Panc1 (cell line): ENCODE measurements at regions not wholly inside any gene's neighbourhood (a gene's known extent, or its start where the extent isn't known, plus 50 kb on each side); places are given as distances from the start of the nearest gene placed in this dataset.

ENCODE experiments used
- ATAC-seq: fragments of 200-7000 bp; cut with Tn5 transposase; 2 replicates; pipeline ENCODE4 v1.9.1; 2020; ENCODE audit warnings: mild to moderate bottlenecking, moderate library complexity
- BruUV-seq: library from RNA; stranded (reverse); fragments of 400-500 nt; replicated peaks from 2 replicates; lab custom pipeline; 2021; lab: Mats Ljungman, UMichigan
- CTCF ChIA-PET: fragments of 300-600 bp; sonication (Branson Sonifier 250); formaldehyde crosslinking; loops from one replicate; lab custom pipeline; 2022; ENCODE audit warnings: antibody characterized with exemption; lab: Charles Lee
- POLR2A ChIA-PET: fragments of 300-600 bp; sonication (Branson Sonifier 250); formaldehyde crosslinking; loops from one replicate; lab custom pipeline; 2022; ENCODE audit warnings: antibody characterized with exemption; lab: Charles Lee
- DNase-seq: peaks from one replicate; pipeline ENCODE4 v3.0.0-alpha.2; 2010; ENCODE audit warnings: low read depth, low spot score
- H3K27ac ChIP-seq: 2 replicates; pipeline ENCODE4 v1.5.1; 2011; ENCODE audit warnings: mild to moderate bottlenecking, low read length, inconsistent platforms
- H3K27me3 ChIP-seq: fragments of 200-500 bp; sonication (Bioruptor generic); 2 replicates; pipeline ENCODE4 v1.6.0; 2014; ENCODE audit warnings: low read length, inconsistent platforms; ENCODE audit not compliant: control insufficient read depth, insufficient read depth
- H3K36me3 ChIP-seq: fragments of 200-500 bp; sonication (Bioruptor generic); 2 replicates; pipeline ENCODE4 v1.5.1; 2014; ENCODE audit warnings: inconsistent platforms, mild to moderate bottlenecking, low read length, moderate library complexity; ENCODE audit not compliant: control insufficient read depth, insufficient read depth
- H3K4me1 ChIP-seq: 2 replicates; pipeline ENCODE4 v1.5.1; 2011; ENCODE audit warnings: inconsistent platforms, mild to moderate bottlenecking, low read length, moderate library complexity; ENCODE audit not compliant: control insufficient read depth, insufficient read depth
- H3K4me3 ChIP-seq, 2 experiments: 2 replicates each; pipeline ENCODE4 v1.5.1; 2011 to 2012; ENCODE audit warnings: low read depth in 2 of 2, low read length in 2 of 2, mild to moderate bottlenecking in 2 of 2, inconsistent platforms in 1 of 2, moderate library complexity in 1 of 2
- H3K9me3 ChIP-seq: fragments of 200-500 bp; sonication (Bioruptor generic); 2 replicates; pipeline ENCODE4 v1.5.1; 2014; ENCODE audit warnings: low read depth, mild to moderate bottlenecking, inconsistent platforms, low read length, moderate library complexity; ENCODE audit not compliant: control insufficient read depth, insufficient read depth
- POLR2AphosphoS5 ChIP-seq: IDR thresholded peaks from 2 replicates; pipeline ENCODE4 v1.6.1; 2012; ENCODE audit warnings: mild to moderate bottlenecking, low read depth, low read length, moderate library complexity
- SIN3A ChIP-seq: IDR thresholded peaks from 2 replicates; pipeline ENCODE4 v1.6.1; 2012; ENCODE audit warnings: low read depth, mild to moderate bottlenecking, low read length, moderate library complexity, borderline replicate concordance; ENCODE audit not compliant: insufficient read depth
- TCF7L2 ChIP-seq: IDR thresholded peaks from 2 replicates; pipeline ENCODE4 v1.6.1; 2011; ENCODE audit warnings: mild to moderate bottlenecking, low read depth, low read length, inconsistent platforms
- in situ Hi-C: cut with HindIII; loops from 2 replicates; pipeline ENCODE4 v1.10.0; 2016; ENCODE audit warnings: low sequenced_read_pairs, low pct_unique_long_range_greater_than_20kb
- intact Hi-C: fragments of 100-400 bp; cut with micrococcal nuclease; formaldehyde crosslinking; loops from one replicate; pipeline ENCODE4 v1.10.0; 2022; ENCODE audit not compliant: unreplicated experiment
- TF ChIP-seq, protein P1 (sequence below), 2 experiments: IDR thresholded peaks; 2 replicates each; pipeline ENCODE4 v1.6.1; 2011 to 2012; ENCODE audit warnings: low read depth in 2 of 2, control low read depth in 1 of 2, low read length in 1 of 2, mild to moderate bottlenecking in 1 of 2, moderate library complexity in 1 of 2; ENCODE audit not compliant: insufficient read depth in 1 of 2
- TF ChIP-seq, protein P2 (sequence below): fragments of 450-650 bp; IDR thresholded peaks from 2 replicates; pipeline ENCODE4 v1.5.1; 2017; ENCODE audit warnings: mild to moderate bottlenecking

DNA sequence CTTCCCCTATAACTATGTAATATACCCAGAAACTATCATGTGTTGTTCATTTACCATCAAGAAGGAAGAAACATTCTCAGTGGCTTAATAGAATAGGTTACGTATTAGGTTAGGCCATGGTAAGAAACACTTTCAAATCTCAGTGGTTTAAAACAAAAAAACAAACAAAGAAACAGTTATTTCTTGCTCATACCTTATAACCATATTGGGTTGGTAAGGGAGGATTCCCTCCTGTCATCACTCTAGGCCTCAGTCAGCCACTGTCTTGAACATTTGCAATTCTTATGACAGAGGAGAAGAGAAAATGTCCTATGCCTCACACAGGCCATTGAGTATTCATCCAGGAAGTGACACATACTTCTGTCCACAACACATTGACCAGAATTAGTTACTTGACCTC, 727.7 kb upstream of the NECTIN3 start:
- Histone ChIP-seq H3K4me3 (no peak overlapping the region), H3K36me3 (no peaks in the 10 kb centered on the region), H3K27ac (no peak overlapping the region), H3K27me3 (no peaks in the 10 kb centered on the region), H3K9me3 (no peaks in the 10 kb centered on the region), H3K4me1 (no peaks in the 10 kb centered on the region)
- no TSS peak for BruUV-seq
- in situ Hi-C loops, result no loop called here
- POLR2A ChIA-PET, result no interaction called here
- no peak for DNase-seq
- intact Hi-C loops, result no loop called here
- CTCF ChIA-PET, result no interaction called here
- TF ChIP-seq, protein P1, sequence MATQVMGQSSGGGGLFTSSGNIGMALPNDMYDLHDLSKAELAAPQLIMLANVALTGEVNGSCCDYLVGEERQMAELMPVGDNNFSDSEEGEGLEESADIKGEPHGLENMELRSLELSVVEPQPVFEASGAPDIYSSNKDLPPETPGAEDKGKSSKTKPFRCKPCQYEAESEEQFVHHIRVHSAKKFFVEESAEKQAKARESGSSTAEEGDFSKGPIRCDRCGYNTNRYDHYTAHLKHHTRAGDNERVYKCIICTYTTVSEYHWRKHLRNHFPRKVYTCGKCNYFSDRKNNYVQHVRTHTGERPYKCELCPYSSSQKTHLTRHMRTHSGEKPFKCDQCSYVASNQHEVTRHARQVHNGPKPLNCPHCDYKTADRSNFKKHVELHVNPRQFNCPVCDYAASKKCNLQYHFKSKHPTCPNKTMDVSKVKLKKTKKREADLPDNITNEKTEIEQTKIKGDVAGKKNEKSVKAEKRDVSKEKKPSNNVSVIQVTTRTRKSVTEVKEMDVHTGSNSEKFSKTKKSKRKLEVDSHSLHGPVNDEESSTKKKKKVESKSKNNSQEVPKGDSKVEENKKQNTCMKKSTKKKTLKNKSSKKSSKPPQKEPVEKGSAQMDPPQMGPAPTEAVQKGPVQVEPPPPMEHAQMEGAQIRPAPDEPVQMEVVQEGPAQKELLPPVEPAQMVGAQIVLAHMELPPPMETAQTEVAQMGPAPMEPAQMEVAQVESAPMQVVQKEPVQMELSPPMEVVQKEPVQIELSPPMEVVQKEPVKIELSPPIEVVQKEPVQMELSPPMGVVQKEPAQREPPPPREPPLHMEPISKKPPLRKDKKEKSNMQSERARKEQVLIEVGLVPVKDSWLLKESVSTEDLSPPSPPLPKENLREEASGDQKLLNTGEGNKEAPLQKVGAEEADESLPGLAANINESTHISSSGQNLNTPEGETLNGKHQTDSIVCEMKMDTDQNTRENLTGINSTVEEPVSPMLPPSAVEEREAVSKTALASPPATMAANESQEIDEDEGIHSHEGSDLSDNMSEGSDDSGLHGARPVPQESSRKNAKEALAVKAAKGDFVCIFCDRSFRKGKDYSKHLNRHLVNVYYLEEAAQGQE (IDR thresholded peaks at IDR 0.05; ENCODE audit: insufficient read depth in 1 of 2, low read depth in 2 of 2, low read length in 1 of 2), result no peak
- TF ChIP-seq SIN3A (no peak), POLR2AphosphoS5 (no peak), TCF7L2 (no peak)
- TF ChIP-seq, protein P2, sequence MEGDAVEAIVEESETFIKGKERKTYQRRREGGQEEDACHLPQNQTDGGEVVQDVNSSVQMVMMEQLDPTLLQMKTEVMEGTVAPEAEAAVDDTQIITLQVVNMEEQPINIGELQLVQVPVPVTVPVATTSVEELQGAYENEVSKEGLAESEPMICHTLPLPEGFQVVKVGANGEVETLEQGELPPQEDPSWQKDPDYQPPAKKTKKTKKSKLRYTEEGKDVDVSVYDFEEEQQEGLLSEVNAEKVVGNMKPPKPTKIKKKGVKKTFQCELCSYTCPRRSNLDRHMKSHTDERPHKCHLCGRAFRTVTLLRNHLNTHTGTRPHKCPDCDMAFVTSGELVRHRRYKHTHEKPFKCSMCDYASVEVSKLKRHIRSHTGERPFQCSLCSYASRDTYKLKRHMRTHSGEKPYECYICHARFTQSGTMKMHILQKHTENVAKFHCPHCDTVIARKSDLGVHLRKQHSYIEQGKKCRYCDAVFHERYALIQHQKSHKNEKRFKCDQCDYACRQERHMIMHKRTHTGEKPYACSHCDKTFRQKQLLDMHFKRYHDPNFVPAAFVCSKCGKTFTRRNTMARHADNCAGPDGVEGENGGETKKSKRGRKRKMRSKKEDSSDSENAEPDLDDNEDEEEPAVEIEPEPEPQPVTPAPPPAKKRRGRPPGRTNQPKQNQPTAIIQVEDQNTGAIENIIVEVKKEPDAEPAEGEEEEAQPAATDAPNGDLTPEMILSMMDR, result no peak
- no peak for ATAC-seq

DNA sequence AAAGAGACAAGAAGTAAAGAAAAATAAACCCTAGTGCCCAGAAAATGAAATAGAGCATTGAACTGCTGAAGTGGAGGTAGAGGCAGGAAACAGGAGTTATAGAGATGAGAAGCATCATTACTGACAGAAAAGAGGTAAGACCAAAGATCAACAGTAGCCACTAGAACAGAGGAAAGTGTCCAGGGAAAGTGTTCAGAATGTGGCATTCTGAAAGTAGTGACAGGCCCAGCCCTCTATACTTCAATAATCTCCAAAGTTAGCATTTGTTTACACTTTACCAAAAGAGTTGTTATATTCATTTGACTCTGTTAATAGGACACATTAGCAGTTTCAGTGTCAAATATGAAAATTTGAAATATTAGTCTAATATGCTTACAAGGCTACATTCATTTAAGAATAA, 727.1 kb upstream of the NECTIN3 start:
- intact Hi-C loops, result no loop called here
- ATAC-seq, result no peak
- no peak for DNase-seq
- no peaks in the 10 kb centered on the region for H3K4me1 ChIP-seq
- CTCF ChIA-PET, result no interaction called here
- H3K9me3 ChIP-seq, result no peaks in the 10 kb centered on the region
- H3K36me3 ChIP-seq, result no peaks in the 10 kb centered on the region
- H3K27me3 ChIP-seq, result no peaks in the 10 kb centered on the region
- no TSS peak for BruUV-seq
- no peak overlapping the region for H3K27ac ChIP-seq
- TF ChIP-seq TCF7L2, result no peak
- TF ChIP-seq, protein P2, result no peak
- TF ChIP-seq SIN3A, result no peak
- TF ChIP-seq, protein P1 (IDR thresholded peaks at IDR 0.05; ENCODE audit: insufficient read depth in 1 of 2, low read depth in 2 of 2, low read length in 1 of 2), result no peak
- no peak for TF ChIP-seq POLR2AphosphoS5
- H3K4me3 ChIP-seq, result no peak overlapping the region
- POLR2A ChIA-PET, result no interaction called here
- in situ Hi-C loops, result no loop called here
